ENCODE measurements at regions not wholly inside any gene's neighbourhood (a gene's known extent, or its start where the extent isn't known, plus 50 kb on each side); places are given as distances from the start of the nearest gene placed in this dataset.

GRCh38 chr13:72229067-72229466 is 362.1 kb upstream of the DACH1 start:
- no peak overlapping the region for H3K4me2 ChIP-seq (ENCODE audit: control insufficient read depth, insufficient read depth)
- intact Hi-C loops (cut with micrococcal nuclease; ENCODE audit: unreplicated experiment): no loop called here
- ChIA-PET RAD21 (ENCODE audit: unreplicated experiment) (no interaction called here), POLR2A (no interaction called here), CTCF (no interaction called here), SMC1A (ENCODE audit: uncharacterized antibody, unreplicated experiment) (no interaction called here)
- H3K79me2 ChIP-seq (ENCODE audit: control insufficient read depth, insufficient read depth, low read length): no peaks in the 10 kb centered on the region
- no peak for ATAC-seq
- in situ Hi-C loops (cut with MboI): no loop called here
- no TSS peak for BruUV-seq (replicated peaks)
- H3K36me3 ChIP-seq (ENCODE audit: control insufficient read depth in 2 of 2, insufficient read depth in 2 of 2, low read length in 1 of 2): no peaks in the 10 kb centered on the region
- no peaks in the 10 kb centered on the region for H3K4me1 ChIP-seq (ENCODE audit: control insufficient read depth, insufficient read depth, low read length)
- no peak overlapping the region for H2AFZ ChIP-seq (ENCODE audit: control insufficient read depth, low read depth, low read length)
- H3K9ac ChIP-seq (ENCODE audit: control insufficient read depth, insufficient read depth, low read length): no peak overlapping the region
- no peak for DNase-seq (ENCODE audit: low read depth, low spot score)
- no peaks in the 10 kb centered on the region for H4K20me1 ChIP-seq (ENCODE audit: control insufficient read depth, insufficient read depth)
- H3K27ac ChIP-seq (ENCODE audit: control insufficient read depth, insufficient read depth): no peak overlapping the region
- no peak for FAIRE-seq
- no peaks in the 10 kb centered on the region for H3K27me3 ChIP-seq (replicated peaks in 1 of 2; ENCODE audit: control insufficient read depth in 2 of 2, insufficient read depth in 2 of 2, low read length in 1 of 2)
- TF ChIP-seq EZH2 (IDR thresholded peaks at IDR 0.05; ENCODE audit: borderline replicate concordance, control insufficient read depth, low read depth, low read length) (no peak), MEF2B (IDR thresholded peaks at IDR 0.05; ENCODE audit: partially characterized antibody, poor library complexity, severe bottlenecking) (no peak), HDAC6 (IDR thresholded peaks at IDR 0.05; ENCODE audit: unreplicated experiment) (no peak), MXI1 (IDR thresholded peaks at IDR 0.05; ENCODE audit: low read depth, low read length) (no peak), IKZF2 (IDR thresholded peaks at IDR 0.05) (no peak), SMAD5 (IDR thresholded peaks at IDR 0.05; ENCODE audit: low read depth) (no peak), CHD2 (IDR thresholded peaks at IDR 0.05; ENCODE audit: borderline replicate concordance, low read depth, low read length) (no peak), HCFC1 (IDR thresholded peaks at IDR 0.05; ENCODE audit: low read length) (no peak), NR2C2 (IDR thresholded peaks at IDR 0.05; ENCODE audit: borderline replicate concordance, control insufficient read depth, insufficient read length, low read depth) (no peak)
- TF ChIP-seq, protein P1, sequence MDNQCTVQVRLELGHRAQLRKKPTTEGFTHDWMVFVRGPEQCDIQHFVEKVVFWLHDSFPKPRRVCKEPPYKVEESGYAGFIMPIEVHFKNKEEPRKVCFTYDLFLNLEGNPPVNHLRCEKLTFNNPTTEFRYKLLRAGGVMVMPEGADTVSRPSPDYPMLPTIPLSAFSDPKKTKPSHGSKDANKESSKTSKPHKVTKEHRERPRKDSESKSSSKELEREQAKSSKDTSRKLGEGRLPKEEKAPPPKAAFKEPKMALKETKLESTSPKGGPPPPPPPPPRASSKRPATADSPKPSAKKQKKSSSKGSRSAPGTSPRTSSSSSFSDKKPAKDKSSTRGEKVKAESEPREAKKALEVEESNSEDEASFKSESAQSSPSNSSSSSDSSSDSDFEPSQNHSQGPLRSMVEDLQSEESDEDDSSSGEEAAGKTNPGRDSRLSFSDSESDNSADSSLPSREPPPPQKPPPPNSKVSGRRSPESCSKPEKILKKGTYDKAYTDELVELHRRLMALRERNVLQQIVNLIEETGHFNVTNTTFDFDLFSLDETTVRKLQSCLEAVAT (IDR thresholded peaks at IDR 0.05): no peak
- no peak overlapping the region for H3K4me3 ChIP-seq
- no peaks in the 10 kb centered on the region for H3K9me3 ChIP-seq (replicated peaks; ENCODE audit: control insufficient read depth, insufficient read depth, low read length)
